ENCODE measurements at regions not wholly inside any gene's neighbourhood (a gene's known extent, or its start where the extent isn't known, plus 50 kb on each side); places are given as distances from the start of the nearest gene placed in this dataset.

GRCh38 chr5:166163996-166164610 lies 2127.3 kb upstream of the WWC1 start:
- no peaks in the 10 kb centered on the region for H3K4me1 ChIP-seq
- H3K36me3 ChIP-seq: no peaks in the 10 kb centered on the region
- TF ChIP-seq POLR2A (IDR thresholded peaks at IDR 0.05) (no peak), POLR2AphosphoS5 (IDR thresholded peaks at IDR 0.05) (no peak)
- TF ChIP-seq, protein P1, sequence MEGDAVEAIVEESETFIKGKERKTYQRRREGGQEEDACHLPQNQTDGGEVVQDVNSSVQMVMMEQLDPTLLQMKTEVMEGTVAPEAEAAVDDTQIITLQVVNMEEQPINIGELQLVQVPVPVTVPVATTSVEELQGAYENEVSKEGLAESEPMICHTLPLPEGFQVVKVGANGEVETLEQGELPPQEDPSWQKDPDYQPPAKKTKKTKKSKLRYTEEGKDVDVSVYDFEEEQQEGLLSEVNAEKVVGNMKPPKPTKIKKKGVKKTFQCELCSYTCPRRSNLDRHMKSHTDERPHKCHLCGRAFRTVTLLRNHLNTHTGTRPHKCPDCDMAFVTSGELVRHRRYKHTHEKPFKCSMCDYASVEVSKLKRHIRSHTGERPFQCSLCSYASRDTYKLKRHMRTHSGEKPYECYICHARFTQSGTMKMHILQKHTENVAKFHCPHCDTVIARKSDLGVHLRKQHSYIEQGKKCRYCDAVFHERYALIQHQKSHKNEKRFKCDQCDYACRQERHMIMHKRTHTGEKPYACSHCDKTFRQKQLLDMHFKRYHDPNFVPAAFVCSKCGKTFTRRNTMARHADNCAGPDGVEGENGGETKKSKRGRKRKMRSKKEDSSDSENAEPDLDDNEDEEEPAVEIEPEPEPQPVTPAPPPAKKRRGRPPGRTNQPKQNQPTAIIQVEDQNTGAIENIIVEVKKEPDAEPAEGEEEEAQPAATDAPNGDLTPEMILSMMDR (IDR thresholded peaks at IDR 0.05 in 8 of 11, conservative IDR thresholded peaks at IDR 0.05 in 3 of 11): no peak
- H3K27me3 ChIP-seq (replicated peaks in 1 of 7): no peaks in the 10 kb centered on the region
- intact Hi-C loops (cut with DNase I; ENCODE audit: low total_unique reads): no loop called here
- no peak overlapping the region for H3K4me3 ChIP-seq
- WGBS, 5 donors: 40 to 54% (median 49%) methylated on average over 3 of the region's 3 CpGs
- no peaks in the 10 kb centered on the region for H3K9me3 ChIP-seq
- DNase-seq: no peak
- H3K27ac ChIP-seq: no peak overlapping the region

GRCh38 chr5:166165596-166165995 lies 2125.8 kb upstream of the WWC1 start:
- Histone ChIP-seq H3K4me1 (no peaks in the 10 kb centered on the region), H3K36me3 (no peaks in the 10 kb centered on the region), H3K9me3 (no peaks in the 10 kb centered on the region), H3K4me3 (no peak overlapping the region), H3K27ac (no peak overlapping the region), H3K27me3 (replicated peaks in 1 of 7) (no peaks in the 10 kb centered on the region)
- intact Hi-C loops (cut with DNase I; ENCODE audit: low total_unique reads): no loop called here
- TF ChIP-seq, protein P1 (IDR thresholded peaks at IDR 0.05 in 8 of 11, conservative IDR thresholded peaks at IDR 0.05 in 3 of 11): no peak
- no peak for TF ChIP-seq POLR2A (IDR thresholded peaks at IDR 0.05)
- no peak for DNase-seq
- 49 to 59% (median 52%) methylated on average over 4 of the region's 4 CpGs for WGBS, 5 donors

DNA sequence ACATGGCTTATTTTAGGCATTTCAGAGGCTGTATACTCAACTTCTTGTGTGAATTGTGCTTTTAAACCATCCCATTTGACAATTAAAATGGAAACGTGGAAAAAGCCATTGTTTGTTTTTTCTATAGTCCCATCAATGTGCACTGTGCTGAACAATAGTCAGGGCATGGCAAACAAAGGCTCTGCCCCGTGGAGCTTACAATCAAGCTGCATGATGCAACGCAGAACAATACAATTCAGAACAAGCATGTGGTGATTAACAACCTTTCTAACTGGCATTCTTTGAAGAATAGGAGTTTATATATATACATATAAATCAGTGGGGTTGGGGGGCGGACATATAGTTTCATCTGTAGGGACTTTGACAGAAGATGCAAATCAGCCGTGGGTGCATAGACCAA lies 2125.4 kb upstream of the WWC1 start:
- no peaks in the 10 kb centered on the region for H3K4me1 ChIP-seq
- H3K4me3 ChIP-seq: no peak overlapping the region
- no peak for TF ChIP-seq POLR2A (IDR thresholded peaks at IDR 0.05)
- no peak for TF ChIP-seq POLR2AphosphoS5 (IDR thresholded peaks at IDR 0.05)
- TF ChIP-seq, protein P1 (IDR thresholded peaks at IDR 0.05 in 8 of 11, conservative IDR thresholded peaks at IDR 0.05 in 3 of 11): no peak
- no peaks in the 10 kb centered on the region for H3K9me3 ChIP-seq
- DNase-seq: no peak
- no peaks in the 10 kb centered on the region for H3K36me3 ChIP-seq
- no peak overlapping the region for H3K27ac ChIP-seq
- 41 to 55% (median 46%) methylated on average over 5 of the region's 5 CpGs for WGBS, 5 donors
- intact Hi-C loops (cut with DNase I; ENCODE audit: low total_unique reads): no loop called here
- no peaks in the 10 kb centered on the region for H3K27me3 ChIP-seq (replicated peaks in 1 of 7)

GRCh38 chr5:166172597-166172996 lies 2118.8 kb upstream of the WWC1 start:
- Histone ChIP-seq H3K9me3 (peaks cover 0 to 6% (median 0%) of the 10 kb centered on the region in 8 donors), H3K4me3 (no peak overlapping the region), H3K4me1 (no peaks in the 10 kb centered on the region), H3K27me3 (replicated peaks in 1 of 7) (no peaks in the 10 kb centered on the region), H3K27ac (no peak overlapping the region), H3K36me3 (no peaks in the 10 kb centered on the region)
- intact Hi-C loops (cut with DNase I; ENCODE audit: low total_unique reads): no loop called here
- no peak for TF ChIP-seq POLR2A (IDR thresholded peaks at IDR 0.05)
- TF ChIP-seq POLR2AphosphoS5 (IDR thresholded peaks at IDR 0.05): no peak
- TF ChIP-seq, protein P1 (IDR thresholded peaks at IDR 0.05 in 8 of 11, conservative IDR thresholded peaks at IDR 0.05 in 3 of 11): no peak
- no peak for DNase-seq
- 65 to 78% (median 69%) methylated on average over 4 of the region's 4 CpGs for WGBS, 5 donors
